ENCODE measurements at regions not wholly inside any gene's neighbourhood (a gene's known extent, or its start where the extent isn't known, plus 50 kb on each side); places are given as distances from the start of the nearest gene placed in this dataset.

DNA sequence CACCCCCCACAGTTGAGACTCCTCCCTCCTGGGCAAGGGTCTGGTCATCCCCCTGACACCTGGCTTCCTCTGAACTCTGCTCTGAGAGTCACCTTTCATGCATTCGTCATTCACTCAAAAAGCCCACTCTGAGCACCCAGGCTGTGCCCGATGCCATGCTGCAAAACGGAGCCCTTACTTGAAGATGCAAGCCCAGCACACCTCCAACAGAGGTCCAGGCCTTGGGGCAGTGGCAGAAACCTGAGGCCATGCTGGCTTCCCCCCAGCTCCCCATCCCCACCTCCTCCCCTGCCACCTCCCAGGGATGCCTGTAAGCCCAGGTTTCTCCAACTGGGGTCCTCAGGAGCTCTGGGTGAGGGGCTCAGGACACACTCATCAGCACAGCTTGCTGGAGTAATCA, 67.7 kb upstream of the TNRC6C start:
- ChIA-PET CTCF (ENCODE audit: low intra/inter-chr PET ratio) (no interaction called here), POLR2A (interaction anchor here (0.6 kb wide), 1 partner anchor 10 kb away, joined by 3 read pairs; no protein-coding TSS in a partner anchor)
- H3K27ac ChIP-seq (ENCODE audit: extremely low read depth, low read depth, low read length) = no peak overlapping the region
- no TSS peak for BruUV-seq (replicated peaks)
- DNase-seq (ENCODE audit: extremely low read depth in 1 of 4, low spot score in 3 of 4) (no peak), FAIRE-seq (no peak), ATAC-seq (no peak)
- H3K9me1 ChIP-seq (ENCODE audit: control insufficient read depth, insufficient read depth, low read length) = no peaks in the 10 kb centered on the region
- H3K4me3 ChIP-seq = no peak overlapping the region
- WGBS (ENCODE audit: insufficient coverage, low coverage, missing lambda C conversion rate) = 0% methylated on average over 3 of the region's 3 CpGs
- peaks cover 25 to 60% of the 10 kb centered on the region in 2 experiments; a peak in 4 of 5 replicates for H3K27me3 ChIP-seq (ENCODE audit: control insufficient read depth in 2 of 2, insufficient read depth in 2 of 2, low read length in 2 of 2)
- TF ChIP-seq TEAD1 (CRISPR knock-in tag; IDR thresholded peaks at IDR 0.05) (no peak), XRCC5 (IDR thresholded peaks at IDR 0.05; ENCODE audit: low read depth, low read length) (no peak), SAP30 (IDR thresholded peaks at IDR 0.05; ENCODE audit: borderline replicate concordance, insufficient read depth, low read depth, low read length, poor library complexity, severe bottlenecking) (no peak), ZNF717 (CRISPR knock-in tag; IDR thresholded peaks at IDR 0.05) (no peak), NBN (IDR thresholded peaks at IDR 0.05; ENCODE audit: low read depth) (no peak), FOXP4 (CRISPR knock-in tag; IDR thresholded peaks at IDR 0.05; ENCODE audit: borderline replicate concordance) (no peak), ZNF699 (CRISPR knock-in tag; IDR thresholded peaks at IDR 0.05; ENCODE audit: insufficient replicate concordance) (no peak)
- H3K9ac ChIP-seq (ENCODE audit: insufficient read depth in 1 of 2, low read depth in 2 of 2, low read length in 2 of 2) = no peak overlapping the region
- no peak overlapping the region for H3K4me2 ChIP-seq (ENCODE audit: insufficient read depth, low read length)
- no peaks in the 10 kb centered on the region for H3K9me3 ChIP-seq (replicated peaks; ENCODE audit: control insufficient read depth, insufficient read depth, low read depth, low read length)
- no peaks in the 10 kb centered on the region for H3K36me3 ChIP-seq (ENCODE audit: control insufficient read depth, insufficient read depth, low read length)
- in situ Hi-C loops (cut with MboI) (no loop called here), intact Hi-C loops (cut with micrococcal nuclease) (no loop called here)
- H3K4me1 ChIP-seq (replicated peaks in 1 of 2; ENCODE audit: control insufficient read depth in 2 of 2, insufficient read depth in 2 of 2, low read length in 2 of 2) = peaks cover 19 to 28% of the 10 kb centered on the region in 2 experiments
- no peak overlapping the region for H2AFZ ChIP-seq (ENCODE audit: low read depth, low read length)
- H4K20me1 ChIP-seq (replicated peaks; ENCODE audit: control insufficient read depth, insufficient read depth, low read length) = 0 out of 2 replicates have a peak, but pooled peaks cover 3% of the 10 kb centered on the region
- H3K79me2 ChIP-seq (ENCODE audit: control insufficient read depth, insufficient read depth, low read length) = no peaks in the 10 kb centered on the region
